Mononuclear cell (primary cell): ENCODE measurements at regions not wholly inside any gene's neighbourhood (a gene's known extent, or its start where the extent isn't known, plus 50 kb on each side); places are given as distances from the start of the nearest gene placed in this dataset.

Experiments
- H3K27me3 ChIP-seq: 2 replicates; pipeline ENCODE4 v1.6.0; 2011; ENCODE audit warnings: low read length, control low read depth; ENCODE audit not compliant: insufficient read depth
- H3K4me1 ChIP-seq: 2 replicates; pipeline ENCODE4 v1.5.1; 2011; ENCODE audit warnings: mild to moderate bottlenecking, low read length, control low read depth; ENCODE audit not compliant: insufficient read depth
- H3K4me3 ChIP-seq: 2 replicates; pipeline ENCODE4 v1.5.1; 2011; ENCODE audit warnings: mild to moderate bottlenecking, low read length, moderate library complexity
- H3K9me3 ChIP-seq: 2 replicates; pipeline ENCODE4 v1.5.1; 2011; ENCODE audit warnings: low read depth, mild to moderate bottlenecking, control low read depth, low read length

GRCh38 chr12:91781114-91781513 lies 364.5 kb downstream of the BTG1 start:
- Histone ChIP-seq H3K27me3 (no peaks in the 10 kb centered on the region), H3K9me3 (no peaks in the 10 kb centered on the region), H3K4me1 (peaks cover 9% of the 10 kb centered on the region), H3K4me3 (no peak overlapping the region)

DNA sequence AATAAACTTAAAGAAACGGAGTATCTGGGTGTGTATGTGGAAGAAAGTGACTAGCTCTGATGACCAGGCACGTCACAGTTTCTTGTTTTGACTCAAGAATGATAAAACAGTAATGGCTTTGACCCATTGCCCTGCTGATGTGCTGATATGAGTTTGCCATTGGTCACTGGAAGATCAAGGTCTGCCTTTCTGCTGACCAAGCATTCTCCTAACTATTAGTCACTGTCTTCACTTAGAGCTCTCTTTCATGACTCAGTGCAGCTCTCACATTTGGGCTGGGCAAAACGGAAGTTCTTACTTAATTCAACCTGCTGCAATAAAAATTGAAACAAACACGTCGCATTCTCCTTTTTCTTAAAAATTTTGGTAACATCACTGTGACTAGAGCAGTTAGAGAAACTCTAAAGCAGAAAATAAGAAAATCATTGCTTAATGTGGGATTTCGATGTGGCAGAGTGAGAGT lies 366.7 kb downstream of the BTG1 start:
- Histone ChIP-seq H3K27me3 (no peaks in the 10 kb centered on the region), H3K4me1 (peaks cover 9% of the 10 kb centered on the region), H3K4me3 (no peak overlapping the region), H3K9me3 (no peaks in the 10 kb centered on the region)

- Histone ChIP-seq H3K27me3 (no peaks in the 10 kb centered on the region), H3K9me3 (no peaks in the 10 kb centered on the region), H3K4me1 (peaks cover 9% of the 10 kb centered on the region), H3K4me3 (no peak overlapping the region)
Measured at GRCh38 chr12:91778091-91778832, 367.4 kb downstream of the BTG1 start.

DNA sequence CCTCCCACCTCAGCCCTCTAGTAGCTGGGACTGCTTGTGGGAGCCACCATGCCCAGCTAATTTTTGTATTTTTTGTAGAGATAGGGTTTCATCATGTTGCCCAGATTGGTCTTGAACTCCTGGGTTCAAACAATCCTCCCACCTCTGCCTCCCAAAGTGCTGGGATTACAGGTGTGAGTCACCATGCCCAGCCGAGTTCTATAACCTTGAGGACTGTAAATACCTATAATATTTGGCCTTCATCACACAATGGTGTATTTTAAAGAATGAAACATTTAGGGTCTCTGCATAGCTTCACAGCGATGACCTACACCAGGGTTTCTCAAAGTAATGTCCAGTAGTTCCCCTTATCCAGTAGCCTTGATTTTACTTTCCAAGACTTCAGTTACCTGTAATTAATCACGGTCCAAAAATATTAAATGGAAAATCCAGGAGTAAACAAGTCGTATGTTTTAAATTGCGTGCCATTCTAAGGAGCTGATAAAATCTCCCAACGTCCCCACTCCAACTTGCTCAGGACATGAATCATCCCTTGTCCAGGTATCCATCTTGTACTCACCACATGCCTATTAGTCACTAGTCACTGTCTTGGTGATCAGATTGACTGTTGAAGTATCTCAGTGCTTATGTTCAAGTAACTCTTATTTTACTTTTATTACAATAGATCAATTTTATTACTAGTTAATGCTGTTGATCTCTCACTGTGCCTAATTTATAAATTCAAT lies 368.2 kb downstream of the BTG1 start:
- H3K4me3 ChIP-seq = no peak overlapping the region
- no peaks in the 10 kb centered on the region for H3K9me3 ChIP-seq
- H3K27me3 ChIP-seq = no peaks in the 10 kb centered on the region
- peaks cover 9% of the 10 kb centered on the region for H3K4me1 ChIP-seq

DNA sequence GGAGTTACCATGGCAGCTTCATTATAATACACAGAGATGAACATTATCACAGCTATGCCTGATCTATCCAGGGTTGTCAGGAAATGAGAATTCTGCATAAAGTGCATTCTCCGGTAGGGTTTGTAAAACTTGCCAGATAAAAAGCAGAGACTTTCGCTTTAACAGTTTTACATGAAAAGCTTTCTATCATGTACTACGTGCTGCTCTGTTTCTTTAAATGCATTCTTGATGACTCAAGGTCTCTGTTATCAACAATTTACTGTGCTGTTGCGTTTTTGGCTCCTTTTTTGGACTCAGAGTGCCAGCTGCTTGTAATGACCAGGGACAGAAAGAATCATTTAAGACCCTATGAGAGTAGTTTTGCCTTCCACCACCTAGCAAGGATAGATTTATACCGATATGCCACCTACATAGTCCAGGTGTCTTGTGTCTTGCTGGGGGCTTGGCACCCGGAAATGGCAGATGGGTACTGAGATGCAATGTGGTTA lies 371.2 kb downstream of the BTG1 start:
- Histone ChIP-seq H3K27me3 (no peaks in the 10 kb centered on the region), H3K9me3 (no peaks in the 10 kb centered on the region), H3K4me3 (no peak overlapping the region), H3K4me1 (peaks cover 9% of the 10 kb centered on the region)

DNA sequence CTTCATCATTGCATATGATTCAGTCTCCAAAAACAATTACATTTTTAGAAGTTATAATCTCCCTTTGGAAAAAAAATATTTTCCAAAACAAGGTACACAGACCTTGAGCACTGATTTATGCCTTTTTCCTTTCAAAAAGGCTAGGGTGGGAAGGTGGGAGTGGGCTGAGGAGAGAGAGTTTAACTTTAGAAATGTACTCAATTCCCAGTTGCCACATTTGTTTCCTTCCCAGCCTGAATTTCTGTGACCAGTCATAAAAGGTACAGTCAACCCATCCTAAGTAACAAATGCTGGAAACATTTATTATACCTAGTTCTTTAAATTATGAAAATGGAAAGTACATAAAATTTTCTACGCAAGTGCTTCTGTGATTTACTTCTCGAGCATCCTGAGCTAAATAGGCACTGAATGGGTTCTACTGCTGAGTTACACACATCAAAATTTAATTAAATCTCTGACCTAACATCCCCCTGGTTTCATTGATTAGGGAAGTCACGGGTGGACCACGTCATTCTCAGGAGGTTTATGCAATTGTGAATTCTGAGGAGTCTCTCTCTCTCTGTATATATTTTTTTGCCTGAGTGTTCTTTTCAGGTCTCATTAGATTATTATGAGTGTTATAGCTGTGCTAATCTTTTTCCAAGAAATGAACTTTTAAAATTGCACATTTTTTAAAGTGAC lies 371.8 kb downstream of the BTG1 start:
- Histone ChIP-seq H3K4me3 (no peak overlapping the region), H3K27me3 (no peaks in the 10 kb centered on the region), H3K9me3 (no peaks in the 10 kb centered on the region), H3K4me1 (peaks cover 5% of the 10 kb centered on the region)

DNA sequence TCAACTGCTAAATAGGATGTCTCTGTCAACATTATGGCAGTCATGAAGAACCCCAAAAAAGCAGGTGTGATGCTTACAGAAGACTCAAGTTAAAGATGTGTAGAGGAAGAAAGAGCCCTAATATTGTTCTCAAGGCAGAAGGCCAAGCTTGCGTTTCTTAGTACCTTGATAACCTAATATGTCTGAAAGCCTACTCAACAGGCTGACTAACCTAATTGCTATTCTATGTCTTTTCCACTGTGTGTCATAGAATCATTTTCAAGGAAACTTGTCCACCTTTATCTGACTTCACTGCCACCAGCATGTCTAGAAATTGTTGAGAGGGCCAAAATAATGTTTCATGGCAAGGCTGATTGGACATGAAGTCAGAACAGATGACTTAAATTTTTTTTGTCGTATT lies 373.2 kb downstream of the BTG1 start:
- Histone ChIP-seq H3K4me1 (no peaks in the 10 kb centered on the region), H3K4me3 (no peak overlapping the region), H3K27me3 (no peaks in the 10 kb centered on the region), H3K9me3 (no peaks in the 10 kb centered on the region)

DNA sequence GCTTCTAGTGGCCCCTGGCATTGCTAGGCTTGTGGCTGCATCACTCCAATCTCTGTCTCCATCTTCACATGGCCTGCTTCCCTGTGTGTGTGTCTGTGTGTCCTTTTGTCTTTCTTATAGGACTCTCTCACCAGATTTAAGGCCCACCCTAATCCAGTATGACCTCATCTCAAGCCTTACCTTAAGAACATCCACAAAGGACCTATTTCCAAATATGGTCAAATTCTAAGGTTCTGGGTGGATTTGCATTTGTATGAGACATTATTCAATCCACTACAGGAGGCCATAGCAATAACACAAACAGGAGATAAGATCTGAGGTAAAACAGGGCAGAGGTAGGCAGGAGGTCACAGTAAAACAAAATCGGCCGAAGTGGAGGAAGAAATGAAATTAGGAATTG lies 375.9 kb downstream of the BTG1 start:
- Histone ChIP-seq H3K4me1 (no peaks in the 10 kb centered on the region), H3K9me3 (no peaks in the 10 kb centered on the region), H3K27me3 (no peaks in the 10 kb centered on the region), H3K4me3 (no peak overlapping the region)

DNA sequence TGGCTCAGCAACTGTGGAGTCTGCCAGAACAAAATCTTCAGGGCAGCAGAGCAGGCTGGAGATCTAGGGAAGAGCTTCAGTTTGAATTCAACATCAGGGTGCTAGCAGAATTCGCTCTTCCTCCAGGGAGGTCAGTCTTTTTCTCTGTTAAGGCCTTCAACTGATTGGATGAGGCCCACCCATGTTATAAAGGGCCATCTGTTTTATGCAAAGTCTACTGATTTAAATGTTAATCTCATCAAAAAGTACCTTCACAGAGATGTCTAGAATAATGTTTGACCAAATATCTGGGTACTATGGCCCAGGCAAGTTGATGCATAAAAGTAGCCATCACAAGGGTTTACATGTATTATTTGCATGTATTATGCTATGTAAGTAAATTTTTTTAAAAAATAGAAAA lies 378.4 kb downstream of the BTG1 start:
- H3K9me3 ChIP-seq = no peaks in the 10 kb centered on the region
- H3K4me3 ChIP-seq = no peak overlapping the region
- H3K4me1 ChIP-seq = no peaks in the 10 kb centered on the region
- H3K27me3 ChIP-seq = peaks cover 8% of the 10 kb centered on the region

DNA sequence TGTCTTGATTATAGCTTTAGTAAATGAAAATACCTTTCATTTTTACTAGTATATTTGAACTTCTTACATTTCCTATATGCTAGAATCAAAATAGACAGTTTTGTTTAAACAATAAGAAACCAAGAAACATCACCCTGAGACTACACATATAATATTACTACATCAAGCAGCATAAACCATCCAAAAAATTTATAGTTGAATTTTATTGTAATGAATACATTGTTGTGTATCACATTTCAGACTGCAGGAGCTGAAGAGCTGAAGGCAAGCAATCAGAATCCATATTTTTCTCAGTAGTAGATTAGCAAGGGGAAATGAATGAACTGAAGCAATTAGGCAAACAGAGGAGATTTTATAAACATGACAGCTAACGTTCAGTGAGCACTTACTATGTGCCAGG lies 379.2 kb downstream of the BTG1 start:
- H3K4me3 ChIP-seq = no peak overlapping the region
- H3K4me1 ChIP-seq = no peaks in the 10 kb centered on the region
- no peaks in the 10 kb centered on the region for H3K9me3 ChIP-seq
- peaks cover 8% of the 10 kb centered on the region for H3K27me3 ChIP-seq

DNA sequence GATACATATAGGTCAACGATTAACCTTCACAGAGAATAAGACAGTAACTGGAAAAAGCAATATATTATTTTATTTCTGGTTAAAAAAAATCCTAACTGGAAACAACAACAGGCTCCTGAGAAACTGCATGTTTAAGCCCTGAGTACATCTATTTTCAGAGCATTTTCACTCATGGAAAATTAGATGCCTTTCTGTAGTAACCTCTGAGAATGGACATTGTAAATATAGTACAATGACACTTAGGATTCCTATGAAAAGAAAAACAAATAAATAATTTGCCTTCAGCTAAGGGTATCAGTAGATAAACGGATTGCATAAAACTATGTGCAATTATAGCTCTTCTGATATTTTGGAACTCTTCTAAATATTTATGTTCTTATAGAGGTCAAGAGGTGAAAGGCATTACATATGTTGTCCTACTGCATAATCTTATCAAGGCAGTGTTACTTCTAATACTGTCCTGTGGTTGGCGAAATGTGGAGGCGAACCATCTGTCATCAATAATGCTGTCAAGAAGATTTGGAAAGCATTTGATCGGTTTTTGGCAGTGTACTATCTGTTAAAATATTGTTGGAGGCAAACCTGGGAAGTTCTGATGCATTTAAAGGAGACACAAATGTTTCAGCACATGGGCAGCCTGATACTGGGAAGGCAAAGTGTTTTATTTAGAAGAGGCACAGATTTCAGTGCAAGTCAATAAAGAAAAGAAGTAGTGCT lies 381.8 kb downstream of the BTG1 start:
- Histone ChIP-seq H3K4me1 (no peaks in the 10 kb centered on the region), H3K4me3 (no peak overlapping the region), H3K27me3 (peaks cover 8% of the 10 kb centered on the region), H3K9me3 (peaks cover 8% of the 10 kb centered on the region)

DNA sequence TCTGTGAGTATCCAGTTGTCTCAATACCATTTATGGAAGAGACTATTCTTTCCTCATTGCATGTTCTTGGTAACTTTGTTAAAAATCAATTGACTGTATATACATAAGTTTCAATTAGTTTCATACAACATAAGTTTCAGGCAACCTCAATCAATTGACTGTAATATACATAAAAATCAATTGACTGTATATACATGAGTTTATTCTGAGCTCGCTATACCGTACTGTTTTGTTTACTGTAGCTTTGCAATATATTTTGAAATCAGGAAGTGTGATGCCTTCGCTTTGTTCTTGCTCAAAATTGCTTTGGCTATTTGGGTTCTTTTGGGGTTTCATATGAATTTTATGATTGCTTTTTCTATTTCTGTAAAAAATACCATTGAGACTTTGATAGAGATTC lies 392.0 kb downstream of the BTG1 start:
- peaks cover 8% of the 10 kb centered on the region for H3K9me3 ChIP-seq
- no peaks in the 10 kb centered on the region for H3K27me3 ChIP-seq
- no peak overlapping the region for H3K4me3 ChIP-seq
- no peaks in the 10 kb centered on the region for H3K4me1 ChIP-seq

DNA sequence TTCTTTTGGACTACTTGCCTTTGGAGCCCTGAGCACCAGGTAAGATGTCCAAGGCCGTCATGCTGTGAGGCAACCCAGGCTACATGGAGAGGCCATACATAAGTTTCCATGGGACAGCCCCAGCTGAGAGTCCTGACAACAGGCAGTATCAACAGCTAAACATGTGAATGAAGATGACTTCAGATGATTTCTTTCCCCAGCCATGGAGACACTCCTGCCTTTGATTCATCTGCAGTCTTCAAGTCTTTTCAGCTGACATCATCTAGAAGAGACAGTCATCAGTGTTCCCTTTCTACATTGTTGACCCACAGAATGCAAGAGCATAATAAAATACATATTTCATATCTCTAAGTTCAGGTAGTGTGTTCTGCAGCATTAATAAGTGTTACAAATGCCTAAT lies 398.7 kb downstream of the BTG1 start:
- Histone ChIP-seq H3K4me3 (no peak overlapping the region), H3K4me1 (no peaks in the 10 kb centered on the region), H3K9me3 (no peaks in the 10 kb centered on the region), H3K27me3 (no peaks in the 10 kb centered on the region)

DNA sequence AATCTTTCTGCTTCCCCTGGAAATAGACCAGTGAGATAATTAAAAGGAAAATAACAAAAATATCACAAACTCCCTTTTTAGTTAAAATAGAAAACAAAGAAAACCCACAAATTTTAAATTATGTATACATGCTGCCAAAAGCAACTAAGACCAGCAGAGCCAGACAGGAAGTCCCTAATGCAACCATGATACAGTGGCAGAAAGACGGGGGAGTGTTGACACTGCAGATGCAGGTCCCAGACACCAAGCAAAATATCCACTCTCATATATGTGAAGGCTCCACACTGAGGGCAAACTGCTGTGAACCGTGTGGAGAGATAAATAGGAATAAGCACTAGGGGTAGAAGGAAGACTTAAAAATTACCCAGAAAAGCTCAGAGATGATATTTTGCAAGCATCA lies 401.0 kb downstream of the BTG1 start:
- no peaks in the 10 kb centered on the region for H3K4me1 ChIP-seq
- no peaks in the 10 kb centered on the region for H3K27me3 ChIP-seq
- no peaks in the 10 kb centered on the region for H3K9me3 ChIP-seq
- H3K4me3 ChIP-seq = no peak overlapping the region
